ENCODE measurements at regions not wholly inside any gene's neighbourhood (a gene's known extent, or its start where the extent isn't known, plus 50 kb on each side); places are given as distances from the start of the nearest gene placed in this dataset.

GRCh38 chr2:37740164-37740739 lies 68.8 kb upstream of the CDC42EP3 start:
- TF ChIP-seq, protein P1, sequence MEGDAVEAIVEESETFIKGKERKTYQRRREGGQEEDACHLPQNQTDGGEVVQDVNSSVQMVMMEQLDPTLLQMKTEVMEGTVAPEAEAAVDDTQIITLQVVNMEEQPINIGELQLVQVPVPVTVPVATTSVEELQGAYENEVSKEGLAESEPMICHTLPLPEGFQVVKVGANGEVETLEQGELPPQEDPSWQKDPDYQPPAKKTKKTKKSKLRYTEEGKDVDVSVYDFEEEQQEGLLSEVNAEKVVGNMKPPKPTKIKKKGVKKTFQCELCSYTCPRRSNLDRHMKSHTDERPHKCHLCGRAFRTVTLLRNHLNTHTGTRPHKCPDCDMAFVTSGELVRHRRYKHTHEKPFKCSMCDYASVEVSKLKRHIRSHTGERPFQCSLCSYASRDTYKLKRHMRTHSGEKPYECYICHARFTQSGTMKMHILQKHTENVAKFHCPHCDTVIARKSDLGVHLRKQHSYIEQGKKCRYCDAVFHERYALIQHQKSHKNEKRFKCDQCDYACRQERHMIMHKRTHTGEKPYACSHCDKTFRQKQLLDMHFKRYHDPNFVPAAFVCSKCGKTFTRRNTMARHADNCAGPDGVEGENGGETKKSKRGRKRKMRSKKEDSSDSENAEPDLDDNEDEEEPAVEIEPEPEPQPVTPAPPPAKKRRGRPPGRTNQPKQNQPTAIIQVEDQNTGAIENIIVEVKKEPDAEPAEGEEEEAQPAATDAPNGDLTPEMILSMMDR (IDR thresholded peaks at IDR 0.05): no peak
- TF ChIP-seq POLR2AphosphoS5 (IDR thresholded peaks at IDR 0.05) (no peak), POLR2A (IDR thresholded peaks at IDR 0.05) (no peak)

Measured in prostate gland (tissue), 2 donors.